SK-N-SH (cell line): ENCODE measurements at regions not wholly inside any gene's neighbourhood (a gene's known extent, or its start where the extent isn't known, plus 50 kb on each side); places are given as distances from the start of the nearest gene placed in this dataset.

Experiments
- CTCF ChIA-PET: fragments of 300-600, 350-600 bp; formaldehyde crosslinking; extraction: SDS; loops from one replicate; lab custom pipeline; 2021; lab: Yijun Ruan, JAX
- POLR2A ChIA-PET: fragments of 350-600 bp; sonication (Branson Sonifier 250); formaldehyde crosslinking; extraction: SDS; loops from one replicate; lab custom pipeline; 2020; ENCODE audit warnings: antibody characterized with exemption, inconsistent platforms; lab: Yijun Ruan, JAX
- DNase-seq: peaks from one replicate; pipeline ENCODE4 v3.0.0; 2012
- H2AFZ ChIP-seq: fragments of 200-600 bp; sonication (generic); 2 replicates; pipeline ENCODE4 v1.8.1; 2016; ENCODE audit warnings: antibody characterized with exemption, mild to moderate bottlenecking, low read depth
- H3F3A ChIP-seq: fragments of 200-600 bp; sonication (generic); replicated peaks from 2 replicates; pipeline ENCODE3; 2016; ENCODE audit warnings: antibody characterized with exemption, mild to moderate bottlenecking; ENCODE audit not compliant: insufficient read depth
- H3K27ac ChIP-seq, 2 experiments: fragments of 200-500 bp in 1 of 2; fragments of 200-600 bp in 1 of 2; sonication (Bioruptor generic) in 1 of 2; sonication (generic), shearing (Covaris generic) in 1 of 2; 2 replicates each; pipeline versions ENCODE4 v1.5.1 to v1.6.1; 2014 to 2016; ENCODE audit warnings: low read depth in 2 of 2, inconsistent platforms in 1 of 2, low read length in 1 of 2, mild to moderate bottlenecking in 1 of 2, mixed read lengths in 1 of 2
- H3K27me3 ChIP-seq: fragments of 200-600 bp; sonication (generic), shearing (Covaris generic); 2 replicates; pipeline ENCODE4 v1.6.1; 2016; ENCODE audit warnings: mixed run types; ENCODE audit not compliant: insufficient read depth
- H3K36me3 ChIP-seq, 2 experiments: fragments of 200-500 bp in 1 of 2; fragments of 200-600 bp in 1 of 2; sonication (Bioruptor generic) in 1 of 2; sonication (generic) in 1 of 2; replicated peaks in 1 of 2; 2 replicates each; pipeline versions ENCODE3 to v1.5.1; 2014 to 2016; ENCODE audit warnings: low read length in 1 of 2, mild to moderate bottlenecking in 1 of 2; ENCODE audit not compliant: insufficient read depth in 2 of 2, control insufficient read depth in 1 of 2
- H3K4me1 ChIP-seq, 2 experiments: fragments of 200-500 bp in 1 of 2; fragments of 200-600 bp in 1 of 2; sonication (Bioruptor generic) in 1 of 2; sonication (generic), shearing (Covaris generic) in 1 of 2; 2 replicates each; pipeline versions ENCODE4 v1.5.1 to v1.6.1; 2014 to 2016; ENCODE audit warnings: low read depth in 1 of 2, low read length in 1 of 2, mixed run types in 1 of 2; ENCODE audit not compliant: insufficient read depth in 2 of 2, control insufficient read depth in 1 of 2
- H3K4me2 ChIP-seq: fragments of 200-600 bp; sonication (generic), shearing (Covaris generic); 2 replicates; pipeline ENCODE4 v1.6.1; 2017; ENCODE audit warnings: mixed run types
- H3K4me3 ChIP-seq, 2 experiments: fragments of 200-500 bp in 1 of 2; fragments of 200-600 bp in 1 of 2; sonication (Bioruptor generic) in 1 of 2; sonication (generic), shearing (Covaris generic) in 1 of 2; 2 replicates each; pipeline versions ENCODE4 v1.5.1 to v1.8.1; 2014 to 2016; ENCODE audit warnings: low read depth in 2 of 2, inconsistent platforms in 1 of 2, low read length in 1 of 2, mild to moderate bottlenecking in 1 of 2, mixed read lengths in 1 of 2, moderate library complexity in 1 of 2
- H3K79me2 ChIP-seq: fragments of 200-600 bp; sonication (generic); 2 replicates; pipeline ENCODE4 v1.8.1; 2017; ENCODE audit warnings: mild to moderate bottlenecking; ENCODE audit not compliant: insufficient read depth
- H3K9ac ChIP-seq: fragments of 200-600 bp; sonication (generic); 2 replicates; pipeline ENCODE4 v1.6.1; 2017; ENCODE audit warnings: mixed run types
- H3K9me2 ChIP-seq: fragments of 200-600 bp; sonication (generic); 2 replicates; pipeline ENCODE4 v1.6.1; 2017; ENCODE audit warnings: mixed run types
- H3K9me3 ChIP-seq: fragments of 200-600 bp; sonication (generic); 2 replicates; pipeline ENCODE4 v1.6.1; 2017; ENCODE audit warnings: mixed run types, mild to moderate bottlenecking, moderate library complexity
- H4K20me1 ChIP-seq: fragments of 200-600 bp; sonication (generic); 2 replicates; pipeline ENCODE4 v1.6.1; 2017; ENCODE audit warnings: mild to moderate bottlenecking, mixed run types; ENCODE audit not compliant: insufficient read depth
- ELF1 ChIP-seq: IDR thresholded peaks from 2 replicates; pipeline ENCODE4 v1.4.0; 2012
- EP300 ChIP-seq, 2 experiments: IDR thresholded peaks; 2 replicates each; pipeline versions ENCODE4 v1.4.0 to v1.6.1; 2012; ENCODE audit warnings: borderline replicate concordance in 1 of 2, low read depth in 1 of 2, low read length in 1 of 2
- EZH2phosphoT487 ChIP-seq: fragments of 200-600 bp; sonication (generic); IDR thresholded peaks from 2 replicates; pipeline ENCODE4 v1.6.1; 2017; ENCODE audit warnings: low read depth, mixed run types, mild to moderate bottlenecking, antibody characterized with exemption, moderate library complexity, borderline replicate concordance
- FOXJ3 ChIP-seq: sonication (generic); formaldehyde crosslinking; IDR thresholded peaks from 2 replicates; pipeline ENCODE4 v1.5.1; 2020; ENCODE audit warnings: mild to moderate bottlenecking, missing genetic modification reagents
- GABPA ChIP-seq: IDR thresholded peaks from 2 replicates; pipeline ENCODE4 v1.4.0; 2012; ENCODE audit warnings: low read depth, mild to moderate bottlenecking
- GATA2 ChIP-seq: sonication (generic); formaldehyde crosslinking; IDR thresholded peaks from 2 replicates; pipeline ENCODE4 v1.5.0; 2020; ENCODE audit warnings: mild to moderate bottlenecking, missing genetic modification reagents
- JUND ChIP-seq: IDR thresholded peaks from 2 replicates; pipeline ENCODE4 v1.4.0; 2012
- MEF2A ChIP-seq: IDR thresholded peaks from 2 replicates; pipeline ENCODE4 v1.4.0; 2012; ENCODE audit warnings: low read depth, borderline replicate concordance
- MXI1 ChIP-seq: IDR thresholded peaks from 2 replicates; pipeline ENCODE4 v1.6.1; 2012; ENCODE audit warnings: mild to moderate bottlenecking, low read depth, low read length, improper control_type of control experiment
- NFIC ChIP-seq: IDR thresholded peaks from 2 replicates; pipeline ENCODE4 v1.4.0; 2012; ENCODE audit warnings: borderline replicate concordance
- NRF1 ChIP-seq: IDR thresholded peaks from 2 replicates; pipeline ENCODE4 v1.6.1; 2012; ENCODE audit warnings: low read depth, mild to moderate bottlenecking, low read length
- POLR2AphosphoS5 ChIP-seq: IDR thresholded peaks from 2 replicates; pipeline ENCODE4 v1.6.1; 2012; ENCODE audit warnings: low read depth, low read length
- RAD21 ChIP-seq: IDR thresholded peaks from 2 replicates; pipeline ENCODE4 v1.6.1; 2012; ENCODE audit warnings: mild to moderate bottlenecking, low read length
- RXRA ChIP-seq: IDR thresholded peaks from 2 replicates; pipeline ENCODE4 v1.4.0; 2012; ENCODE audit warnings: low read depth, mild to moderate bottlenecking, borderline replicate concordance
- SMC3 ChIP-seq: IDR thresholded peaks from 2 replicates; pipeline ENCODE4 v1.6.1; 2012; ENCODE audit warnings: low read depth, low read length, improper control_type of control experiment
- TAF1 ChIP-seq: IDR thresholded peaks from 2 replicates; pipeline ENCODE4 v1.6.1; 2012; ENCODE audit warnings: low read depth, mild to moderate bottlenecking, low read length, moderate library complexity, borderline replicate concordance
- YY1 ChIP-seq: IDR thresholded peaks from 2 replicates; pipeline ENCODE4 v1.4.0; 2012; ENCODE audit warnings: low read depth, mild to moderate bottlenecking
- WGBS: methylation state at CpG from one replicate; pipeline ENCODE4 v1.1.6; 2017; ENCODE audit warnings: low lambda C conversion rate; 5-methylcytosine and 5-hydroxymethylcytosine counted together
- TF ChIP-seq, protein P1 (sequence below): fragments of 150-350 bp; IDR thresholded peaks from 2 replicates; pipeline ENCODE4 v1.6.1; 2017; ENCODE audit warnings: antibody characterized with exemption, low read length, low read depth, borderline replicate concordance
- TF ChIP-seq, protein P2 (sequence below): IDR thresholded peaks from 2 replicates; pipeline ENCODE4 v1.4.0; 2012; ENCODE audit warnings: low read depth, borderline replicate concordance
- TF ChIP-seq, protein P3 (sequence below): fragments of 150-350 bp; IDR thresholded peaks from 2 replicates; pipeline ENCODE4 v1.6.1; 2016; ENCODE audit warnings: mild to moderate bottlenecking, low read depth, low read length
- TF ChIP-seq, protein P4 (sequence below): IDR thresholded peaks from 2 replicates; pipeline ENCODE4 v1.4.0; 2012; ENCODE audit warnings: low read depth, borderline replicate concordance
- TF ChIP-seq, protein P5 (sequence below): IDR thresholded peaks from 2 replicates; pipeline ENCODE4 v1.4.0; 2012; ENCODE audit warnings: low read depth

GRCh38 chr11:122232985-122233384, 117.0 kb upstream of the BLID start:
- Histone ChIP-seq H3K4me2 (no peak overlapping the region), H3K27me3 (no peaks in the 10 kb centered on the region), H3K9me3 (no peaks in the 10 kb centered on the region), H3K4me1 (no peaks in the 10 kb centered on the region; a peak in 2 of 4 replicates), H3K27ac (no peak overlapping the region), H2AFZ (no peak overlapping the region), H3K9ac (no peak overlapping the region), H3K4me3 (no peak overlapping the region), H4K20me1 (no peaks in the 10 kb centered on the region), H3F3A (no peaks in the 10 kb centered on the region), H3K36me3 (no peaks in the 10 kb centered on the region), H3K79me2 (no peaks in the 10 kb centered on the region), H3K9me2 (no peaks in the 10 kb centered on the region)
- CTCF ChIA-PET = interaction anchor here (1.5 kb wide), 1 partner anchor 17 kb away, joined by 5 read pairs; no protein-coding TSS in a partner anchor
- TF ChIP-seq FOXJ3 = no peak
- no peak for TF ChIP-seq GABPA
- no peak for TF ChIP-seq MXI1
- no peak for TF ChIP-seq NRF1
- TF ChIP-seq TAF1 = no peak
- DNase-seq = no peak
- WGBS = 72% methylated on average over 4 of the region's 4 CpGs
- POLR2A ChIA-PET = no interaction called here

DNA sequence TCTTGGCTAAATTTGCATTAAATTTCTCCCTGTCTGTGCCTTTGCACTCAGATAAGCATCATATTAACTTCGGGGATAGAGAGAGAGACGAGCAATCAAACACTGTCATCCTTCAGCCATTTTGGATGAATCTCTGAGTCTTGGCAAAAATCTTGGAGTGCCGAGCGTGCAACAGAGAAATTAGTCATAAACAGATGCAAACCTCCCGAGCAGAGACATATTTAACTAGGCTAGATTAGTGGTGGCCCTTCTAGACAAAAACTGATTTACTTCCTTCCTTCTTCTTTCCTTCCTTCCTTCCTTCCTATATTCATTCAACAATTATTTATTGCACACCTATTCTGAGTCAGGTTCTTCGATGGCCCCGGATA, 114.4 kb upstream of the BLID start:
- Histone ChIP-seq H3K9me2 (no peaks in the 10 kb centered on the region), H3K4me1 (no peaks in the 10 kb centered on the region; a peak in 1 of 4 replicates), H3K27me3 (no peaks in the 10 kb centered on the region), H3K9ac (no peak overlapping the region), H2AFZ (no peak overlapping the region), H3K4me3 (no peak overlapping the region), H3K4me2 (no peak overlapping the region), H3F3A (no peaks in the 10 kb centered on the region), H3K79me2 (no peaks in the 10 kb centered on the region), H4K20me1 (no peaks in the 10 kb centered on the region), H3K9me3 (no peaks in the 10 kb centered on the region), H3K27ac (no peak overlapping the region), H3K36me3 (no peaks in the 10 kb centered on the region)
- DNase-seq = no peak
- TF ChIP-seq JUND (no peak), ELF1 (no peak), YY1 (no peak), GABPA (no peak), POLR2AphosphoS5 (no peak), EZH2phosphoT487 (no peak), RXRA (no peak), NRF1 (no peak), MEF2A (no peak), MXI1 (no peak), NFIC (no peak), EP300 (IDR thresholded peaks at IDR 0.05; ENCODE audit: borderline replicate concordance in 1 of 2, low read depth in 1 of 2, low read length in 1 of 2) (no peak), SMC3 (no peak), RAD21 (no peak), GATA2 (CRISPR knock-in tag) (no peak)
- TF ChIP-seq, protein P1, sequence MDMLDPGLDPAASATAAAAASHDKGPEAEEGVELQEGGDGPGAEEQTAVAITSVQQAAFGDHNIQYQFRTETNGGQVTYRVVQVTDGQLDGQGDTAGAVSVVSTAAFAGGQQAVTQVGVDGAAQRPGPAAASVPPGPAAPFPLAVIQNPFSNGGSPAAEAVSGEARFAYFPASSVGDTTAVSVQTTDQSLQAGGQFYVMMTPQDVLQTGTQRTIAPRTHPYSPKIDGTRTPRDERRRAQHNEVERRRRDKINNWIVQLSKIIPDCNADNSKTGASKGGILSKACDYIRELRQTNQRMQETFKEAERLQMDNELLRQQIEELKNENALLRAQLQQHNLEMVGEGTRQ = no peak
- TF ChIP-seq, protein P2, sequence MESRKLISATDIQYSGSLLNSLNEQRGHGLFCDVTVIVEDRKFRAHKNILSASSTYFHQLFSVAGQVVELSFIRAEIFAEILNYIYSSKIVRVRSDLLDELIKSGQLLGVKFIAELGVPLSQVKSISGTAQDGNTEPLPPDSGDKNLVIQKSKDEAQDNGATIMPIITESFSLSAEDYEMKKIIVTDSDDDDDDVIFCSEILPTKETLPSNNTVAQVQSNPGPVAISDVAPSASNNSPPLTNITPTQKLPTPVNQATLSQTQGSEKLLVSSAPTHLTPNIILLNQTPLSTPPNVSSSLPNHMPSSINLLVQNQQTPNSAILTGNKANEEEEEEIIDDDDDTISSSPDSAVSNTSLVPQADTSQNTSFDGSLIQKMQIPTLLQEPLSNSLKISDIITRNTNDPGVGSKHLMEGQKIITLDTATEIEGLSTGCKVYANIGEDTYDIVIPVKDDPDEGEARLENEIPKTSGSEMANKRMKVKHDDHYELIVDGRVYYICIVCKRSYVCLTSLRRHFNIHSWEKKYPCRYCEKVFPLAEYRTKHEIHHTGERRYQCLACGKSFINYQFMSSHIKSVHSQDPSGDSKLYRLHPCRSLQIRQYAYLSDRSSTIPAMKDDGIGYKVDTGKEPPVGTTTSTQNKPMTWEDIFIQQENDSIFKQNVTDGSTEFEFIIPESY = no peak
- TF ChIP-seq, protein P3, sequence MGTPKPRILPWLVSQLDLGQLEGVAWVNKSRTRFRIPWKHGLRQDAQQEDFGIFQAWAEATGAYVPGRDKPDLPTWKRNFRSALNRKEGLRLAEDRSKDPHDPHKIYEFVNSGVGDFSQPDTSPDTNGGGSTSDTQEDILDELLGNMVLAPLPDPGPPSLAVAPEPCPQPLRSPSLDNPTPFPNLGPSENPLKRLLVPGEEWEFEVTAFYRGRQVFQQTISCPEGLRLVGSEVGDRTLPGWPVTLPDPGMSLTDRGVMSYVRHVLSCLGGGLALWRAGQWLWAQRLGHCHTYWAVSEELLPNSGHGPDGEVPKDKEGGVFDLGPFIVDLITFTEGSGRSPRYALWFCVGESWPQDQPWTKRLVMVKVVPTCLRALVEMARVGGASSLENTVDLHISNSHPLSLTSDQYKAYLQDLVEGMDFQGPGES = no peak
- TF ChIP-seq, protein P4, sequence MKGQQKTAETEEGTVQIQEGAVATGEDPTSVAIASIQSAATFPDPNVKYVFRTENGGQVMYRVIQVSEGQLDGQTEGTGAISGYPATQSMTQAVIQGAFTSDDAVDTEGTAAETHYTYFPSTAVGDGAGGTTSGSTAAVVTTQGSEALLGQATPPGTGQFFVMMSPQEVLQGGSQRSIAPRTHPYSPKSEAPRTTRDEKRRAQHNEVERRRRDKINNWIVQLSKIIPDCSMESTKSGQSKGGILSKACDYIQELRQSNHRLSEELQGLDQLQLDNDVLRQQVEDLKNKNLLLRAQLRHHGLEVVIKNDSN = no peak
- TF ChIP-seq, protein P5, sequence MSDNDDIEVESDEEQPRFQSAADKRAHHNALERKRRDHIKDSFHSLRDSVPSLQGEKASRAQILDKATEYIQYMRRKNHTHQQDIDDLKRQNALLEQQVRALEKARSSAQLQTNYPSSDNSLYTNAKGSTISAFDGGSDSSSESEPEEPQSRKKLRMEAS = no peak
- 45% methylated on average over 7 of the region's 7 CpGs for WGBS
- CTCF ChIA-PET = interaction anchor here (2.0 kb wide), 1 partner anchor 275 kb away, joined by 7 read pairs; no protein-coding TSS in a partner anchor
- POLR2A ChIA-PET = no interaction called here
